ENCODE measurements at regions not wholly inside any gene's neighbourhood (a gene's known extent, or its start where the extent isn't known, plus 50 kb on each side); places are given as distances from the start of the nearest gene placed in this dataset.

GRCh38 chr1:17967623-17968255 lies 139.9 kb upstream of the IGSF21 start:
- no peak for TF ChIP-seq CTCF (IDR thresholded peaks at IDR 0.05; ENCODE audit: low read length)
- TF ChIP-seq EZH2 (IDR thresholded peaks at IDR 0.05; ENCODE audit: borderline replicate concordance, low read length): no peak

Measured in OCI-LY1 (cell line).